NT2/D1 (cell line): ENCODE measurements at regions not wholly inside any gene's neighbourhood (a gene's known extent, or its start where the extent isn't known, plus 50 kb on each side); places are given as distances from the start of the nearest gene placed in this dataset.

Experiments
- SUZ12 ChIP-seq: IDR thresholded peaks from 2 replicates; pipeline ENCODE4 v1.6.1; 2011; ENCODE audit not compliant: insufficient read length, insufficient read depth; ENCODE audit errors: extremely low read depth
- YY1 ChIP-seq: IDR thresholded peaks from 2 replicates; pipeline ENCODE4 v1.6.1; 2011; ENCODE audit not compliant: insufficient read length, insufficient read depth

GRCh38 chr2:117555965-117556364, 258.5 kb upstream of the DDX18 start:
- TF ChIP-seq YY1 (no peak), SUZ12 (no peak)
